ENCODE measurements at regions not wholly inside any gene's neighbourhood (a gene's known extent, or its start where the extent isn't known, plus 50 kb on each side); places are given as distances from the start of the nearest gene placed in this dataset.

DNA sequence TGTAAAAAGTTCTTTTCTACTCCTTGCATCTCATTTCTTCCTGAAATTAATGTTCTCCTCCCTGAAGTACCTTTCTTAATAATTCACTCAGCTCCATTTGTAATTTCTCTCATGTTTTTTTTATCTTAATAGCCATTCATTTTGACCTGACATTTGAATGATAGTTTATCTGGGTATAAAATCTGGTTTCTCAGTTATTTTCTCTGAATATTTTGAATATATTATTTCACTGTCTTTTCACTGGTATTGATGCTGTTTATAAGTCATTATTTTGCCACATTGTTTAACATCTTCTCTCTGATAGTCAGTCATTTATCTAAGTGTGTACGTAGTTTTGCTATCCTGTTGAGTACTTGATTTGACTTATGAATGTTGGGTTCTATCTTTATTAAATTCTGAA, 68.8 kb upstream of the ARHGAP18 start:
- no peak for TF ChIP-seq CTCF (IDR thresholded peaks at IDR 0.05; ENCODE audit: low read depth, low read length)
- DNase-seq (ENCODE audit: extremely low read depth, low read depth): no peak

DNA sequence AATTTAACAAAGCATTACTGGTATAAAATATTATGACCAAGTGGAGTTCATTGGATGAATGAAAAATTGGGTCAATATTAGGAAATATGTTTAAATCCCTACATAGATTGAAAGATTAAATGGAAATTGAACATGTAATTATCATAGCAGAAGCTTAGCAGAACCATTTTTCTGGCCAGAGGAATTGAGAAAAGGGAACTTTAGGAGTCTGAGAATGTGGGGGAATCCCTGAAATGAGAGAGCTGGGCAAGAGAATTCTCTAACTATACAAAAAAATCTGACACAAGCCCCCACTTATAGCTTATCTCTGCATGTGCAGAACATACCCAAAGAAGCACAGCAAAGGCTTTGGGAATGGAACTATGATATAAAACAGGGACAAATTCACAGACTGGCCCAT, 67.4 kb upstream of the ARHGAP18 start:
- no peak for DNase-seq (ENCODE audit: extremely low read depth, low read depth)
- no peak for TF ChIP-seq CTCF (IDR thresholded peaks at IDR 0.05; ENCODE audit: low read depth, low read length)

- no peak for TF ChIP-seq CTCF (IDR thresholded peaks at IDR 0.05; ENCODE audit: low read depth, low read length)
- no peak for DNase-seq (ENCODE audit: extremely low read depth, low read depth)
Observed at GRCh38 chr6:129776542-129777330, 66.8 kb upstream of the ARHGAP18 start.

DNA sequence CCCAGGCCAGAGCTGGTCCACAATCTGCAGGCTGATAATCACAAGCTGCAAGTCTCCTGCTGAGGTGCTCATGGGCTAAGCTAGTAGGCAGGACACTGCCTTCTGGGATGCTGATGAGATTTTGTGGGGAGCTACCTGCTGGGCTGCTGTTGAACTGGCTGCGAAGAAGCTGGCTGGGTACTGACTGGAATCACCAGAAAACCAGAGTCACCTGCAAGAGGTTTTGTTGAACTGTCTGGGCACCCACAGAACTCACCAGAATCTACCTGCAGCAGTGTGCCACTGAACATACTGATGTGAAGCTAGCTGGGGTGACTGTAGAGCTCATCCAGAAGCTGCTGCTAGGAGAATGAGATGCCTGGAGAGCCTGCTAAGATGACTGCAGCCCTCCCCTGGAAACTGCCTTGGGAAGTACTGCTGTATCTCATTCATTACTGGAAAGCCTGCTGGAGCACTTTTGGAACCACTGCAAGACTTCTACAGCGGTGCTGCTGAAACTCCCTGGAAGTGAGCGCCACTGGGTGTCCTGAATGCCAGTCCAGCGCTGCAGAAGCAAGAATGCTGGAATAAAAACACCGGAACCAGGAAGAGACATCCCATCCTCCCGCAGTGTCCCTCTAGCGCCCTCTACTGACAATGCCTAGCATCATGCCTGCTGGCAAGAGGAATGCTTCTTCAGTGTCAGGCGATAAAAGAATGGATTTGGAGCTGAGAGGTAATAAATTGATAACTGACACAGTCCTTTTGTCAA, 64.9 kb upstream of the ARHGAP18 start:
- TF ChIP-seq CTCF (IDR thresholded peaks at IDR 0.05; ENCODE audit: low read depth, low read length): peak; percentile 100
- peak; percentile 59 for DNase-seq (ENCODE audit: extremely low read depth, low read depth)

DNA sequence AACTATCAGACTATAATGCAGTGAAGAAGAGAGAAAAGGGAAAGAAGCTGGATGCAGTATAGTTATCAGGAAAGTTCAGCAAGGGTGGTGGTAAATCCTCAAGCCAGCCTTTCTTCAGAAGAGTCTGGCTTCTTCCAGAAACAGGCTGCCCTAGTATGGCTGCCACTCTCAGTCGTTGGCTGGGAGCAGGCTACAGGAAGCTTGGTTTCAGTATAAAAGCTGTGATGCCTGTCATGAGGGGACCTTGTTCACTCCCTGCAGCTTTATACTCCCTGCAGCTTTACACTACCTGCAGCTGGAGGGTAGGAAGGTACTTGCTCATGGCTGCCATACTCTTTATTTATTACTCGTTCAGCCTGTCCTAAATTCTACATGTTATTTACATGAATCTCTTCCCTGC, 63.3 kb upstream of the ARHGAP18 start:
- no peak for TF ChIP-seq CTCF (IDR thresholded peaks at IDR 0.05; ENCODE audit: low read depth, low read length)
- no peak for DNase-seq (ENCODE audit: extremely low read depth, low read depth)

DNA sequence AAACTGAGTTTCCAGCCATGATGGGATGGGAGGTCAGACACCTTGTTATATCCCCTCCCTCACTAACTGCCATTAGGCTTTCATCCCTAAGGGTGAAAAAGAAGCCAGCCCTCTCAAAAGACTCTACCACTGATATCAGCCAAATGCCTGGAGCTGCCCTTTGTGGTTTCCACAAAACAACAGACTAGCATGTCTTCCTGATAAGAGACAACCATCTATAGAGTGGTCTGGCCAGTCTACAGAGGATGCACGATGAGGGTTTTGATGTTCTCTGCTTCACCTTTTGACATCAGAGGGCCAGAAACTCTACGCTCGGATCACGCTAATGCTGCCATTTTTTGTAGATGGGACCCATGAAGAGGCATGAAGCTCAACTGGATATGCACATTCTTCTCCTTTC, 61.7 kb upstream of the ARHGAP18 start:
- no peak for DNase-seq (ENCODE audit: extremely low read depth, low read depth)

More for the DNA sequence above, 61.7 kb upstream of the ARHGAP18 start:
- no peak for TF ChIP-seq CTCF (IDR thresholded peaks at IDR 0.05; ENCODE audit: low read depth, low read length)

Data from AG09319 (cell line).